CD14-positive monocyte (primary cell): ENCODE measurements at regions not wholly inside any gene's neighbourhood (a gene's known extent, or its start where the extent isn't known, plus 50 kb on each side); places are given as distances from the start of the nearest gene placed in this dataset.
"Not testable (repeated sequence)": the region's sequence is repeated elsewhere in the genome, so short reads cannot be mapped to it uniquely, and the experiment has no call there.

Experiments
- DNase-seq, 3 donors: peaks; one replicate each; pipeline ENCODE4 v3.0.0-alpha.2; 2011 to 2022
- H2AFZ ChIP-seq: 2 replicates; pipeline ENCODE4 v1.6.0; 2012; ENCODE audit warnings: mild to moderate bottlenecking, low read depth, low read length, inconsistent platforms; ENCODE audit not compliant: insufficient read depth, poor library complexity, severe bottlenecking
- H3K27ac ChIP-seq, 2 donors: 1 replicate in 1 of 2; 2 replicates in 1 of 2; pipeline ENCODE4 v1.5.1; 2012 to 2013; ENCODE audit warnings: low read length in 2 of 2, control low read depth in 1 of 2, inconsistent platforms in 1 of 2, low read depth in 1 of 2, mild to moderate bottlenecking in 1 of 2
- H3K27me3 ChIP-seq, 2 donors: one replicate each; pipeline versions ENCODE4 v1.6.0 to v1.6.1; 2011 to 2013; ENCODE audit warnings: low read length in 2 of 2; ENCODE audit not compliant: control insufficient read depth in 2 of 2, insufficient read depth in 2 of 2
- H3K36me3 ChIP-seq, 2 donors: replicated peaks in 1 of 2; 1 replicate in 1 of 2; 2 replicates in 1 of 2; pipeline versions ENCODE4 v1.5.1 to v1.6.1; 2012 to 2013; ENCODE audit warnings: low read length in 2 of 2, control low read depth in 1 of 2, inconsistent platforms in 1 of 2, mild to moderate bottlenecking in 1 of 2; ENCODE audit not compliant: insufficient read depth in 2 of 2, control insufficient read depth in 1 of 2
- H3K4me1 ChIP-seq, 2 donors: 1 replicate in 1 of 2; 2 replicates in 1 of 2; pipeline versions ENCODE4 v1.5.1 to v1.6.1; 2012 to 2013; ENCODE audit warnings: low read length in 2 of 2, control low read depth in 1 of 2, inconsistent platforms in 1 of 2, mild to moderate bottlenecking in 1 of 2, moderate library complexity in 1 of 2; ENCODE audit not compliant: insufficient read depth in 2 of 2, control insufficient read depth in 1 of 2
- H3K4me2 ChIP-seq: replicated peaks from 2 replicates; pipeline ENCODE3; 2012; ENCODE audit warnings: low read length, moderate library complexity, mild to moderate bottlenecking; ENCODE audit not compliant: poor library complexity, severe bottlenecking; ENCODE audit errors: extremely low read depth
- H3K4me3 ChIP-seq, 3 experiments: fragments of 200-600 bp in 1 of 3; sonication (generic) in 1 of 3; replicated peaks in 1 of 3; 1 replicate in 2 of 3; 2 replicates in 1 of 3; pipeline ENCODE4 v1.5.1; 2011 to 2013; ENCODE audit warnings: low read length in 3 of 3, mild to moderate bottlenecking in 3 of 3, control low read depth in 2 of 3, low read depth in 2 of 3, inconsistent platforms in 1 of 3, moderate library complexity in 1 of 3
- H3K79me2 ChIP-seq: 2 replicates; pipeline ENCODE4 v1.6.0; 2012; ENCODE audit warnings: mild to moderate bottlenecking, control low read depth, inconsistent platforms, low read length, moderate library complexity; ENCODE audit not compliant: insufficient read depth
- H3K9ac ChIP-seq: 2 replicates; pipeline ENCODE4 v1.6.0; 2017; ENCODE audit warnings: low read length, mild to moderate bottlenecking; ENCODE audit not compliant: insufficient read depth, poor library complexity, severe bottlenecking
- H3K9me3 ChIP-seq, 2 donors: replicated peaks in 1 of 2; 1 replicate in 1 of 2; 2 replicates in 1 of 2; pipeline versions ENCODE4 v1.5.1 to v1.6.1; 2012 to 2013; ENCODE audit warnings: low read length in 2 of 2, control low read depth in 1 of 2; ENCODE audit not compliant: control insufficient read depth in 1 of 2, insufficient read depth in 1 of 2
- H4K20me1 ChIP-seq: 2 replicates; pipeline ENCODE4 v1.6.0; 2012; ENCODE audit warnings: mild to moderate bottlenecking, low read length, control low read depth, moderate library complexity; ENCODE audit not compliant: insufficient read depth
- H3K27ac Mint-ChIP-seq, 7 donors: one replicate each; pipeline ENCODE4 v1.8.0; 2020; ENCODE audit warnings: mild to moderate bottlenecking in 7 of 7, mixed read lengths in 7 of 7, moderate library complexity in 6 of 7, inconsistent platforms in 2 of 7
- H3K27me3 Mint-ChIP-seq, 3 donors: one replicate each; pipeline ENCODE4 v1.8.0; 2021 to 2022; ENCODE audit warnings: low read depth in 3 of 3, mild to moderate bottlenecking in 3 of 3, mixed read lengths in 3 of 3, moderate library complexity in 3 of 3, inconsistent platforms in 1 of 3
- H3K36me3 Mint-ChIP-seq, 2 donors: one replicate each; pipeline ENCODE4 v1.8.0; 2020; ENCODE audit warnings: mixed read lengths in 2 of 2, inconsistent platforms in 1 of 2, mild to moderate bottlenecking in 1 of 2
- H3K4me1 Mint-ChIP-seq: one replicate; pipeline ENCODE4 v1.8.0; 2020; ENCODE audit warnings: mild to moderate bottlenecking, mixed read lengths
- H3K4me3 Mint-ChIP-seq, 2 donors: one replicate each; pipeline ENCODE4 v1.8.0; 2020; ENCODE audit warnings: mild to moderate bottlenecking in 2 of 2, mixed read lengths in 2 of 2, moderate library complexity in 1 of 2
- H3K9me3 Mint-ChIP-seq, 7 donors: one replicate each; pipeline ENCODE4 v1.8.0; 2020 to 2022; ENCODE audit warnings: mixed read lengths in 7 of 7, mild to moderate bottlenecking in 6 of 7, moderate library complexity in 6 of 7, inconsistent platforms in 2 of 7
- WGBS: methylation state at CpG from one replicate; pipeline ENCODE4 v1.1.5; 2013; ENCODE audit warnings: missing lambda C conversion rate; ENCODE audit not compliant: insufficient coverage; 5-methylcytosine and 5-hydroxymethylcytosine counted together
- intact Hi-C, 2 donors: fragments of 100-400 bp; cut with micrococcal nuclease; formaldehyde crosslinking; loops; one replicate each; pipeline versions ENCODE4 v1.15.0 to v1.15.1; 2023
- TF ChIP-seq, protein P1 (sequence below): fragments of 200-600 bp; IDR thresholded peaks from one replicate; pipeline ENCODE4 v1.8.0; 2022; ENCODE audit warnings: antibody characterized with exemption, mild to moderate bottlenecking

- DNase-seq, result no peak
- H3K36me3 Mint-ChIP-seq, result no peaks in the 10 kb centered on the region
Measured at GRCh38 chr4:3628868-3629175, 96.6 kb upstream of the LRPAP1 start.

GRCh38 chr4:3627967-3628867 is 96.0 kb upstream of the LRPAP1 start:
- not testable (repeated sequence) for H3K36me3 ChIP-seq, H3K4me1 Mint-ChIP-seq
- 73% methylated on average over 15 of the region's 29 CpGs for WGBS

More at GRCh38 chr4:3628868-3629175, 96.6 kb upstream of the LRPAP1 start:
- no peak overlapping the region for H3K27ac ChIP-seq
- Mint-ChIP-seq H3K4me1 (no peaks in the 10 kb centered on the region), H3K27me3 (peaks cover 8 to 20% (median 11%) of the 10 kb centered on the region in 3 donors), H3K9me3 (peaks cover 0 to 13% (median 5%) of the 10 kb centered on the region in 7 donors), H3K4me3 (no peak overlapping the region), H3K27ac (peak overlapping the region in 1 of 7 donors; percentile 46)
- H2AFZ ChIP-seq, result no peak overlapping the region
- H3K36me3 ChIP-seq, result no peaks in the 10 kb centered on the region
- H3K9me3 ChIP-seq, result no peaks in the 10 kb centered on the region
- TF ChIP-seq, protein P1, sequence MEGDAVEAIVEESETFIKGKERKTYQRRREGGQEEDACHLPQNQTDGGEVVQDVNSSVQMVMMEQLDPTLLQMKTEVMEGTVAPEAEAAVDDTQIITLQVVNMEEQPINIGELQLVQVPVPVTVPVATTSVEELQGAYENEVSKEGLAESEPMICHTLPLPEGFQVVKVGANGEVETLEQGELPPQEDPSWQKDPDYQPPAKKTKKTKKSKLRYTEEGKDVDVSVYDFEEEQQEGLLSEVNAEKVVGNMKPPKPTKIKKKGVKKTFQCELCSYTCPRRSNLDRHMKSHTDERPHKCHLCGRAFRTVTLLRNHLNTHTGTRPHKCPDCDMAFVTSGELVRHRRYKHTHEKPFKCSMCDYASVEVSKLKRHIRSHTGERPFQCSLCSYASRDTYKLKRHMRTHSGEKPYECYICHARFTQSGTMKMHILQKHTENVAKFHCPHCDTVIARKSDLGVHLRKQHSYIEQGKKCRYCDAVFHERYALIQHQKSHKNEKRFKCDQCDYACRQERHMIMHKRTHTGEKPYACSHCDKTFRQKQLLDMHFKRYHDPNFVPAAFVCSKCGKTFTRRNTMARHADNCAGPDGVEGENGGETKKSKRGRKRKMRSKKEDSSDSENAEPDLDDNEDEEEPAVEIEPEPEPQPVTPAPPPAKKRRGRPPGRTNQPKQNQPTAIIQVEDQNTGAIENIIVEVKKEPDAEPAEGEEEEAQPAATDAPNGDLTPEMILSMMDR, result no peak
- no peak overlapping the region for H3K4me2 ChIP-seq
- H3K27me3 ChIP-seq, result peaks cover 0 to 3% of the 10 kb centered on the region in 2 donors
- 90% methylated on average over 11 of the region's 11 CpGs for WGBS
- intact Hi-C loops, result no loop called here
- H4K20me1 ChIP-seq, result no peaks in the 10 kb centered on the region
- H3K9ac ChIP-seq, result no peak overlapping the region
- no peaks in the 10 kb centered on the region for H3K79me2 ChIP-seq
- no peaks in the 10 kb centered on the region for H3K4me1 ChIP-seq
- H3K4me3 ChIP-seq, result no peak overlapping the region

GRCh38 chr4:3627456-3627855 is 95.2 kb upstream of the LRPAP1 start:
- H3K9ac ChIP-seq, result not testable (repeated sequence)

More at GRCh38 chr4:3627967-3628867, 96.0 kb upstream of the LRPAP1 start:
- H3K27ac ChIP-seq, H4K20me1 ChIP-seq, DNase-seq, H3K9ac ChIP-seq, intact Hi-C loops, H3K4me3 Mint-ChIP-seq, H3K36me3 Mint-ChIP-seq, H3K27ac Mint-ChIP-seq, H2AFZ ChIP-seq, H3K4me3 ChIP-seq, H3K27me3 ChIP-seq, H3K4me1 ChIP-seq, H3K4me2 ChIP-seq, H3K79me2 ChIP-seq, H3K9me3 ChIP-seq: not testable (repeated sequence)
- H3K27me3 Mint-ChIP-seq, result peaks cover 11 to 20% (median 14%) of the 10 kb centered on the region in 3 donors
- peaks cover 0 to 13% (median 5%) of the 10 kb centered on the region in 7 donors for H3K9me3 Mint-ChIP-seq

More at GRCh38 chr4:3627456-3627855, 95.2 kb upstream of the LRPAP1 start:
- H3K9me3 ChIP-seq, H3K27me3 ChIP-seq, H3K27ac Mint-ChIP-seq, H3K4me2 ChIP-seq, H3K4me1 Mint-ChIP-seq, H4K20me1 ChIP-seq, H2AFZ ChIP-seq, H3K4me3 Mint-ChIP-seq, H3K36me3 ChIP-seq, H3K4me3 ChIP-seq, H3K4me1 ChIP-seq, H3K36me3 Mint-ChIP-seq, intact Hi-C loops, H3K79me2 ChIP-seq, DNase-seq, H3K27ac ChIP-seq: not testable (repeated sequence)
- WGBS, result 92% methylated on average over 2 of the region's 8 CpGs
- peaks cover 0 to 11% (median 2%) of the 10 kb centered on the region in 7 donors for H3K9me3 Mint-ChIP-seq
- H3K27me3 Mint-ChIP-seq, result peaks cover 14 to 22% (median 15%) of the 10 kb centered on the region in 3 donors
